ENCODE measurements at regions not wholly inside any gene's neighbourhood (a gene's known extent, or its start where the extent isn't known, plus 50 kb on each side); places are given as distances from the start of the nearest gene placed in this dataset.
A peak's percentile ranks its signal among the peaks of the same experiment; 100 is the strongest.

DNA sequence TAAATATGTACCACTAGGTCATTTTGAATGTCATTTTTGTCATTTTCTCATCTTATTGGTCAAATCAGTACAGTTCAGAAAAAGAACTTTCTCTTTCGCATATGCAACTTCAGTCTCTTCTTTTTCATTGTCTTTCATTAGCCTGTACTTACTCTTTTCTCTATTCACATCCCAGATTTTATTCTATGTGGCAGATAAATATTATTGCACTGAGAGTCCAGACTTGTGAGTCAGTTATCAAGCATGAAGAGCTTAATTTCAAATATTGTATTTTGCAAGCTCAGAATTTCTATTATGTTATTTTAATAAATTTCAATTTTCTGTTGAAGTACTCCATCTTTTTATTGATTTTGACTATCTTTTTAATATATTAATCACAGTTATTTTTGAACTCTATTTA lies 105.2 kb upstream of the PALMD start:
- no peak for DNase-seq (ENCODE audit: low spot score)
- no peak overlapping the region for H3K27ac ChIP-seq
- POLR2A ChIA-PET (ENCODE audit: low non-redundant PET), result no interaction called here
- CTCF ChIA-PET, result interaction anchor here (0.6 kb wide), 1 partner anchor 519 kb away, joined by 4 read pairs; no protein-coding TSS in a partner anchor
- no peak for TF ChIP-seq CTCF (conservative IDR thresholded peaks at IDR 0.05; ENCODE audit: low read depth)

- peak; percentile 36 for DNase-seq (ENCODE audit: low spot score)
Measured at GRCh38 chr1:99544328-99544727, 101.6 kb upstream of the PALMD start.

GRCh38 chr1:99546432-99547416 lies 99.2 kb upstream of the PALMD start:
- ChIA-PET POLR2A (ENCODE audit: low non-redundant PET) (no interaction called here), CTCF (no interaction called here)
- no peak for TF ChIP-seq CTCF (conservative IDR thresholded peaks at IDR 0.05; ENCODE audit: low read depth)
- DNase-seq (ENCODE audit: low spot score), result no peak
- H3K27ac ChIP-seq, result no peak overlapping the region

More at GRCh38 chr1:99544328-99544727, 101.6 kb upstream of the PALMD start:
- TF ChIP-seq CTCF (conservative IDR thresholded peaks at IDR 0.05; ENCODE audit: low read depth), result no peak
- POLR2A ChIA-PET (ENCODE audit: low non-redundant PET), result no interaction called here
- CTCF ChIA-PET, result interaction anchor here (0.7 kb wide), 1 partner anchor 14 kb away, joined by 3 read pairs; no protein-coding TSS in a partner anchor
- H3K27ac ChIP-seq, result no peak overlapping the region

DNA sequence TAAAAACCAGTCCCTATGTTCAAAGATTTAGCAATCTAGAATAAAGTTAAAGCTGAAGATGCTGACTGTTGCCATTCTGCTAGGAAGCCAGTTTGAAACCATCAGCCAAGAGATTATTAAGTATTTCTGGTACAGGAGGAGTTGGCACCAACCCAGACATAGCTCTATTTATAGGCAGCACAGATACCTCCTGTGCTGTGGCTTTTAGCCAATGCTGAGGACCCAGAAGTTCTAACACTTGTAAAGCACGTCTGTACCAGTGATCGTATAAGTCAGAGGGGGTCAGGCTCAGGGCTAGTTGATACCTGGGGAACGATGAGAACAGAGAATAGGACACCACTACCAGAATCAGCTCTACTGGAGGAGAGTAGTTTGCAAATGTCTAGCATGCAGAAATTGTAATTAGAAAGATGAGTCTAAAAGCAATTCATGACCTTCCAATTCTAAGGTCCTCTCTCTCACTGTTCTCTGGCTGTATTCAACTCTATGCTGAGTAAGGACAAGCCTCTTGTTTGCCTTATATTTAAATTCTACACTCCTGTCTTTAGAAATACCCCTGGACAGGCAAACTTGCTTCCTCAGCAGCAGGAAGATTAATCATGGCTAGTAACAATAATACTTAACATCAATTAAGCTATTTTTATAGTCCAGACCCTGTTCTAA lies 96.8 kb upstream of the PALMD start:
- ChIA-PET POLR2A (ENCODE audit: low non-redundant PET) (no interaction called here), CTCF (no interaction called here)
- no peak for DNase-seq (ENCODE audit: low spot score)
- no peak for TF ChIP-seq CTCF (conservative IDR thresholded peaks at IDR 0.05; ENCODE audit: low read depth)
- no peak overlapping the region for H3K27ac ChIP-seq

DNA sequence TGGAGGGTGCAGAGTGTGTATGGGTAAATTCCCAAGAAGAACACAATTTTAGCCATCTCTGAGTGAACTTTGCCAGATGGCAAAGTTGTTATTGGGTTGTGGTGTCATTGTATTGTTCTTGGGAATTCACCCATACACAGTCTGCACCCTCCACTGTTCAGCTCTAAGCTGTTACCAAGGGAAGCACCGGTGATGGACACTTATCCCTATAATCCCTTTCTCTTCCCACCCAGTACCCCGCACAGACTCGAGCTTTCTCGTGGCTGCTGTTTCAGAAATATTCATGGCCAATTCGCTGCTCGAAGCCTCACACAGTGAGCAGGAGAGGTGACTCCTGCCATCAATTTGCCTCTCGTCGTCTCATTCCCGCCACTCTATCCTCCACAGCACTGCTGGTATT lies 95.7 kb upstream of the PALMD start:
- POLR2A ChIA-PET (ENCODE audit: low non-redundant PET), result no interaction called here
- H3K27ac ChIP-seq, result no peak overlapping the region
- CTCF ChIA-PET, result no interaction called here
- no peak for DNase-seq (ENCODE audit: low spot score)
- no peak for TF ChIP-seq CTCF (conservative IDR thresholded peaks at IDR 0.05; ENCODE audit: low read depth)

- no peak overlapping the region for H3K27ac ChIP-seq
- DNase-seq (ENCODE audit: low spot score), result no peak
- TF ChIP-seq CTCF (conservative IDR thresholded peaks at IDR 0.05; ENCODE audit: low read depth), result no peak
- POLR2A ChIA-PET (ENCODE audit: low non-redundant PET), result no interaction called here
- CTCF ChIA-PET, result no interaction called here
Measured at GRCh38 chr1:99551812-99552614, 93.9 kb upstream of the PALMD start.
